GM12891 (cell line): ENCODE measurements at regions not wholly inside any gene's neighbourhood (a gene's known extent, or its start where the extent isn't known, plus 50 kb on each side); places are given as distances from the start of the nearest gene placed in this dataset.
"Not testable (repeated sequence)": the region's sequence is repeated elsewhere in the genome, so short reads cannot be mapped to it uniquely, and the experiment has no call there.

Experiments used
- PAX5 ChIP-seq: IDR thresholded peaks from 2 replicates; pipeline ENCODE4 v1.6.1; 2011; ENCODE audit warnings: low read length, moderate library complexity, mild to moderate bottlenecking; ENCODE audit not compliant: insufficient read depth, severe bottlenecking
- POLR2AphosphoS5 ChIP-seq: IDR thresholded peaks from 2 replicates; pipeline ENCODE4 v1.6.1; 2011; ENCODE audit warnings: low read depth, low read length, control low read depth

DNA sequence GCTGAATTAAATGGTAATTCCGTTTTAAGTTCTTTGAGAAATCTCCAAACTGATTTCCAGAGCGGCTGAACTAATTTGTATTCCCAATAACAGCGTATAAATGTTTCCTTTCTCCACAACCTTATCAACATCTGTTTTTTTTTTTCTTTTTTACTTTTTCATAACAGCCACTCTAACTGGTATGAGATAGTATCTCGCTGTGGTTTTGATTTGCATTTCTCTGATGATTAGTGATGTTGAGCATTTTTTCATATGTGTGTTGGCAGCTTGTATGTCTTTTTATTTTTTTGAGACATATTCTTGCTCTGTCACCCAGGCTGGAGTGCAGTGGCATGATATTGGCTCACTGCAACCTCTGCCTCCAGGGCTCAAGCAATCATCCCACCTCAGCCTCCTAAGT, 2018.3 kb upstream of the ACO1 start:
- not testable (repeated sequence) for TF ChIP-seq POLR2AphosphoS5, PAX5
